ENCODE measurements at regions not wholly inside any gene's neighbourhood (a gene's known extent, or its start where the extent isn't known, plus 50 kb on each side); places are given as distances from the start of the nearest gene placed in this dataset.

GRCh38 chr2:37871456-37872191, 53.5 kb upstream of the RMDN2 start:
- TF ChIP-seq CTCF (conservative IDR thresholded peaks at IDR 0.05; ENCODE audit: low read depth, low read length) (no peak), EZH2 (IDR thresholded peaks at IDR 0.05; ENCODE audit: borderline replicate concordance, low read depth, low read length, poor library complexity, severe bottlenecking) (no peak)
- no peak for DNase-seq (ENCODE audit: low spot score)
- intact Hi-C loops (cut with micrococcal nuclease; ENCODE audit: unreplicated experiment) = no loop called here
- BruUV-seq (replicated peaks) = no TSS peak
- Histone ChIP-seq H3K4me3 (ENCODE audit: low read depth, low read length, poor library complexity, severe bottlenecking) (no peak overlapping the region), H3K27me3 (replicated peaks; ENCODE audit: insufficient read depth, low read depth, low read length, poor library complexity) (no peaks in the 10 kb centered on the region), H3K36me3 (ENCODE audit: insufficient read depth, low read length, poor library complexity, severe bottlenecking) (no peaks in the 10 kb centered on the region), H3K27ac (ENCODE audit: low read depth, low read length, poor library complexity, severe bottlenecking) (no peak overlapping the region), H3K9me3 (ENCODE audit: low read depth, low read length, poor library complexity, severe bottlenecking) (no peaks in the 10 kb centered on the region), H3K4me1 (ENCODE audit: insufficient read depth, low read length, poor library complexity, severe bottlenecking) (no peaks in the 10 kb centered on the region)
- ChIA-PET CTCF (no interaction called here), POLR2A (ENCODE audit: low non-redundant PET) (interaction anchor here (0.5 kb wide), 1 partner anchor 253 kb away, joined by 3 read pairs; no protein-coding TSS in a partner anchor)

- TF ChIP-seq CTCF (conservative IDR thresholded peaks at IDR 0.05; ENCODE audit: low read depth, low read length) (no peak), EZH2 (IDR thresholded peaks at IDR 0.05; ENCODE audit: borderline replicate concordance, low read depth, low read length, poor library complexity, severe bottlenecking) (no peak)
- no peak overlapping the region for H3K4me3 ChIP-seq (ENCODE audit: low read depth, low read length, poor library complexity, severe bottlenecking)
- no peaks in the 10 kb centered on the region for H3K9me3 ChIP-seq (ENCODE audit: low read depth, low read length, poor library complexity, severe bottlenecking)
- POLR2A ChIA-PET (ENCODE audit: low non-redundant PET) = no interaction called here
- no peaks in the 10 kb centered on the region for H3K27me3 ChIP-seq (replicated peaks; ENCODE audit: insufficient read depth, low read depth, low read length, poor library complexity)
- no TSS peak for BruUV-seq (replicated peaks)
- CTCF ChIA-PET = interaction anchor here (0.5 kb wide), 1 partner anchor 458 kb away, joined by 4 read pairs; no protein-coding TSS in a partner anchor
- intact Hi-C loops (cut with micrococcal nuclease; ENCODE audit: unreplicated experiment) = no loop called here
- no peak overlapping the region for H3K27ac ChIP-seq (ENCODE audit: low read depth, low read length, poor library complexity, severe bottlenecking)
- no peak for DNase-seq (ENCODE audit: low spot score)
- H3K4me1 ChIP-seq (ENCODE audit: insufficient read depth, low read length, poor library complexity, severe bottlenecking) = peaks cover 1% of the 10 kb centered on the region
- no peaks in the 10 kb centered on the region for H3K36me3 ChIP-seq (ENCODE audit: insufficient read depth, low read length, poor library complexity, severe bottlenecking)
Observed at GRCh38 chr2:37872192-37872750, 52.8 kb upstream of the RMDN2 start.

GRCh38 chr2:37873229-37873628, 51.9 kb upstream of the RMDN2 start:
- no TSS peak for BruUV-seq (replicated peaks)
- H3K27ac ChIP-seq (ENCODE audit: low read depth, low read length, poor library complexity, severe bottlenecking) = no peak overlapping the region
- no peaks in the 10 kb centered on the region for H3K9me3 ChIP-seq (ENCODE audit: low read depth, low read length, poor library complexity, severe bottlenecking)
- intact Hi-C loops (cut with micrococcal nuclease; ENCODE audit: unreplicated experiment) = no loop called here
- peak; percentile 24 for DNase-seq (ENCODE audit: low spot score)
- no peaks in the 10 kb centered on the region for H3K27me3 ChIP-seq (replicated peaks; ENCODE audit: insufficient read depth, low read depth, low read length, poor library complexity)
- ChIA-PET POLR2A (ENCODE audit: low non-redundant PET) (no interaction called here), CTCF (no interaction called here)
- H3K4me1 ChIP-seq (ENCODE audit: insufficient read depth, low read length, poor library complexity, severe bottlenecking) = peaks cover 3% of the 10 kb centered on the region
- H3K4me3 ChIP-seq (ENCODE audit: low read depth, low read length, poor library complexity, severe bottlenecking) = no peak overlapping the region
- no peaks in the 10 kb centered on the region for H3K36me3 ChIP-seq (ENCODE audit: insufficient read depth, low read length, poor library complexity, severe bottlenecking)
- no peak for TF ChIP-seq CTCF (conservative IDR thresholded peaks at IDR 0.05; ENCODE audit: low read depth, low read length)
- no peak for TF ChIP-seq EZH2 (IDR thresholded peaks at IDR 0.05; ENCODE audit: borderline replicate concordance, low read depth, low read length, poor library complexity, severe bottlenecking)

Data from A673 (cell line).